Uterus (tissue), 2 donors: ENCODE measurements at regions not wholly inside any gene's neighbourhood (a gene's known extent, or its start where the extent isn't known, plus 50 kb on each side); places are given as distances from the start of the nearest gene placed in this dataset.
"Not testable (repeated sequence)": the region's sequence is repeated elsewhere in the genome, so short reads cannot be mapped to it uniquely, and the experiment has no call there.

Source experiments
- POLR2A ChIP-seq, 2 donors: fragments of 450-650 bp; IDR thresholded peaks; one replicate each; pipeline ENCODE4 v1.6.1; 2016; ENCODE audit warnings: antibody characterized with exemption in 2 of 2, mild to moderate bottlenecking in 1 of 2, moderate library complexity in 1 of 2
- TF ChIP-seq, protein P1 (sequence below), 4 experiments: fragments of 200-600 bp in 2 of 4; fragments of 450-650 bp in 2 of 4; sonication (generic) in 2 of 4; IDR thresholded peaks; one replicate each; pipeline ENCODE4 v1.5.1; 2016 to 2019; ENCODE audit warnings: antibody characterized with exemption in 4 of 4, mild to moderate bottlenecking in 2 of 4, moderate library complexity in 1 of 4

DNA sequence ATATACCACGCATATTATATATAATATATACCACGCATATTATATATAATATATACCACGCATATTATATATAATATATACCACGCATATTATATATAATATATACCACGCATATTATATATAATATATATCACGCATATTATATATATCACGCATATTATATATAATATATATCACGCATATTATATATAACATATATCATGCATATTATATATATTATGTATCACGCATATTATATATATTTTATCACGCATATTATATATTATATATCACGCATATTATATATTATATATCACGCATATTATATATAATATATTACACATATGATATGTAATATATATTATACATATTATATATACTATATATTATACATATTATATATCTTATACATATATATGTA lies 1283.0 kb downstream of the EFNA5 start:
- TF ChIP-seq POLR2A (IDR thresholded peaks at IDR 0.05) = not testable (repeated sequence)
- TF ChIP-seq, protein P1, sequence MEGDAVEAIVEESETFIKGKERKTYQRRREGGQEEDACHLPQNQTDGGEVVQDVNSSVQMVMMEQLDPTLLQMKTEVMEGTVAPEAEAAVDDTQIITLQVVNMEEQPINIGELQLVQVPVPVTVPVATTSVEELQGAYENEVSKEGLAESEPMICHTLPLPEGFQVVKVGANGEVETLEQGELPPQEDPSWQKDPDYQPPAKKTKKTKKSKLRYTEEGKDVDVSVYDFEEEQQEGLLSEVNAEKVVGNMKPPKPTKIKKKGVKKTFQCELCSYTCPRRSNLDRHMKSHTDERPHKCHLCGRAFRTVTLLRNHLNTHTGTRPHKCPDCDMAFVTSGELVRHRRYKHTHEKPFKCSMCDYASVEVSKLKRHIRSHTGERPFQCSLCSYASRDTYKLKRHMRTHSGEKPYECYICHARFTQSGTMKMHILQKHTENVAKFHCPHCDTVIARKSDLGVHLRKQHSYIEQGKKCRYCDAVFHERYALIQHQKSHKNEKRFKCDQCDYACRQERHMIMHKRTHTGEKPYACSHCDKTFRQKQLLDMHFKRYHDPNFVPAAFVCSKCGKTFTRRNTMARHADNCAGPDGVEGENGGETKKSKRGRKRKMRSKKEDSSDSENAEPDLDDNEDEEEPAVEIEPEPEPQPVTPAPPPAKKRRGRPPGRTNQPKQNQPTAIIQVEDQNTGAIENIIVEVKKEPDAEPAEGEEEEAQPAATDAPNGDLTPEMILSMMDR (IDR thresholded peaks at IDR 0.05) = not testable (repeated sequence)
